Keratinocyte (primary cell): ENCODE measurements at regions not wholly inside any gene's neighbourhood (a gene's known extent, or its start where the extent isn't known, plus 50 kb on each side); places are given as distances from the start of the nearest gene placed in this dataset.

Source experiments
- DNase-seq: peaks from one replicate; pipeline ENCODE4 v3.0.0-alpha.2; 2011; ENCODE audit warnings: low read depth, missing footprints, low spot score
- FAIRE-seq: peaks from 2 replicates; lab custom pipeline; 2011; peaks lifted over from hg19 to GRCh38; lab: Jason Lieb, UNC
- H2AFZ ChIP-seq: 2 replicates; pipeline ENCODE4 v1.6.0; 2012; ENCODE audit warnings: low read length, control low read depth, inconsistent platforms; ENCODE audit not compliant: control insufficient read depth
- H3K27ac ChIP-seq: 2 replicates; pipeline ENCODE4 v1.5.1; 2011; ENCODE audit warnings: low read length; ENCODE audit not compliant: control insufficient read depth, insufficient read depth
- H3K27me3 ChIP-seq: 3 replicates; pipeline ENCODE4 v1.6.0; 2011; ENCODE audit warnings: low read length; ENCODE audit not compliant: control insufficient read depth, insufficient read depth; ENCODE audit errors: extremely low read depth
- H3K36me3 ChIP-seq, 2 experiments: 2 replicates in 1 of 2; 3 replicates in 1 of 2; pipeline ENCODE4 v1.5.1; 2011; ENCODE audit warnings: low read length in 2 of 2, mild to moderate bottlenecking in 1 of 2; ENCODE audit not compliant: control insufficient read depth in 2 of 2, insufficient read depth in 2 of 2; ENCODE audit errors: extremely low read depth in 1 of 2
- H3K4me1 ChIP-seq: 3 replicates; pipeline ENCODE4 v1.5.1; 2011; ENCODE audit warnings: low read length; ENCODE audit not compliant: control insufficient read depth, insufficient read depth; ENCODE audit errors: extremely low read depth
- H3K4me2 ChIP-seq: 3 replicates; pipeline ENCODE4 v1.6.0; 2011; ENCODE audit warnings: low read depth, low read length; ENCODE audit not compliant: control insufficient read depth, insufficient read depth; ENCODE audit errors: extremely low read depth
- H3K4me3 ChIP-seq, 3 experiments: fragments of 200-600 bp in 1 of 3; sonication (generic) in 1 of 3; 2 replicates in 2 of 3; 3 replicates in 1 of 3; pipeline ENCODE4 v1.5.1; 2011 to 2016; ENCODE audit warnings: low read length in 3 of 3, mild to moderate bottlenecking in 3 of 3, control low read depth in 2 of 3, inconsistent platforms in 1 of 3, low read depth in 1 of 3, mixed read lengths in 1 of 3, mixed run types in 1 of 3, moderate library complexity in 1 of 3; ENCODE audit not compliant: control insufficient read depth in 2 of 3, insufficient read depth in 2 of 3; ENCODE audit errors: extremely low read depth in 1 of 3
- H3K79me2 ChIP-seq: 2 replicates; pipeline ENCODE4 v1.6.0; 2012; ENCODE audit warnings: low read length; ENCODE audit not compliant: control insufficient read depth, insufficient read depth
- H3K9ac ChIP-seq: 3 replicates; pipeline ENCODE4 v1.6.0; 2011; ENCODE audit warnings: low read length; ENCODE audit not compliant: control insufficient read depth, insufficient read depth; ENCODE audit errors: extremely low read depth
- H3K9me1 ChIP-seq: 3 replicates; pipeline ENCODE4 v1.6.0; 2011; ENCODE audit warnings: low read length; ENCODE audit not compliant: control insufficient read depth, insufficient read depth; ENCODE audit errors: extremely low read depth
- H3K9me3 ChIP-seq: 2 replicates; pipeline ENCODE4 v1.5.1; 2012; ENCODE audit warnings: low read depth, low read length; ENCODE audit not compliant: control insufficient read depth
- H4K20me1 ChIP-seq: 3 replicates; pipeline ENCODE4 v1.6.0; 2011; ENCODE audit warnings: low read length; ENCODE audit not compliant: control insufficient read depth, insufficient read depth; ENCODE audit errors: extremely low read depth
- CTCF ChIP-seq, 3 experiments: IDR thresholded peaks in 1 of 3; conservative IDR thresholded peaks in 1 of 3; optimal IDR thresholded peaks in 1 of 3; 2 replicates in 2 of 3; 3 replicates in 1 of 3; pipeline versions ENCODE3 to v1.5.1; 2011; ENCODE audit warnings: low read length in 3 of 3, mild to moderate bottlenecking in 3 of 3, moderate library complexity in 2 of 3, control low read depth in 1 of 3, inconsistent platforms in 1 of 3; ENCODE audit not compliant: insufficient read depth in 2 of 3; ENCODE audit errors: extremely low read depth in 1 of 3
- EZH2 ChIP-seq: IDR thresholded peaks from one replicate; pipeline ENCODE4 v1.6.1; 2012; ENCODE audit warnings: inconsistent platforms, mild to moderate bottlenecking, low read length, moderate library complexity
- dilution Hi-C: fragments of 300-500 bp; cut with MboI; formaldehyde crosslinking; loops from one replicate; pipeline ENCODE4 v1.7.0; 2020; ENCODE audit warnings: low sequenced_read_pairs; ENCODE audit not compliant: extremely low pct_ligation_motif_present

GRCh38 chr4:60327651-60328050, 872.5 kb upstream of the ADGRL3 start:
- H3K4me1 ChIP-seq, result no peaks in the 10 kb centered on the region
- H4K20me1 ChIP-seq, result no peaks in the 10 kb centered on the region
- dilution Hi-C loops, result no loop called here
- H3K27me3 ChIP-seq, result no peaks in the 10 kb centered on the region
- H3K79me2 ChIP-seq, result no peaks in the 10 kb centered on the region
- no peak overlapping the region for H3K4me2 ChIP-seq
- no peak overlapping the region for H3K27ac ChIP-seq
- TF ChIP-seq CTCF (optimal IDR thresholded peaks at IDR 0.05 in 1 of 3, IDR thresholded peaks at IDR 0.05 in 1 of 3, conservative IDR thresholded peaks at IDR 0.05 in 1 of 3; ENCODE audit: extremely low read depth in 1 of 3, insufficient read depth in 2 of 3, low read length in 3 of 3) (no peak), EZH2 (no peak)
- H3K9me3 ChIP-seq, result no peaks in the 10 kb centered on the region
- no peak overlapping the region for H3K9ac ChIP-seq
- H3K4me3 ChIP-seq, result no peak overlapping the region
- FAIRE-seq (no peak), DNase-seq (no peak)
- H3K36me3 ChIP-seq, result no peaks in the 10 kb centered on the region
- H3K9me1 ChIP-seq, result no peaks in the 10 kb centered on the region
- no peak overlapping the region for H2AFZ ChIP-seq

- Histone ChIP-seq H3K27me3 (no peaks in the 10 kb centered on the region), H3K9me3 (no peaks in the 10 kb centered on the region), H2AFZ (no peak overlapping the region), H3K27ac (no peak overlapping the region), H3K4me3 (no peak overlapping the region), H4K20me1 (no peaks in the 10 kb centered on the region), H3K9me1 (no peaks in the 10 kb centered on the region), H3K4me1 (no peaks in the 10 kb centered on the region), H3K4me2 (no peak overlapping the region), H3K79me2 (no peaks in the 10 kb centered on the region), H3K36me3 (no peaks in the 10 kb centered on the region), H3K9ac (no peak overlapping the region)
- FAIRE-seq (no peak), DNase-seq (no peak)
- dilution Hi-C loops, result no loop called here
- no peak for TF ChIP-seq EZH2
- TF ChIP-seq CTCF (optimal IDR thresholded peaks at IDR 0.05 in 1 of 3, IDR thresholded peaks at IDR 0.05 in 1 of 3, conservative IDR thresholded peaks at IDR 0.05 in 1 of 3; ENCODE audit: extremely low read depth in 1 of 3, insufficient read depth in 2 of 3, low read length in 3 of 3), result no peak
Measured at GRCh38 chr4:60344908-60345307, 855.2 kb upstream of the ADGRL3 start.
